Osteoblast (primary cell): ENCODE measurements at regions not wholly inside any gene's neighbourhood (a gene's known extent, or its start where the extent isn't known, plus 50 kb on each side); places are given as distances from the start of the nearest gene placed in this dataset.

Experiments used
- DNase-seq: peaks from one replicate; pipeline ENCODE4 v3.0.0; 2011; ENCODE audit warnings: low spot score, mixed read lengths; ENCODE audit not compliant: insufficient read length; ENCODE audit errors: missing footprints
- H2AFZ ChIP-seq: 2 replicates; pipeline ENCODE4 v1.6.0; 2011; ENCODE audit warnings: mild to moderate bottlenecking, low read length
- H3K27ac ChIP-seq: 2 replicates; pipeline ENCODE4 v1.5.1; 2011; ENCODE audit warnings: mild to moderate bottlenecking, low read depth, low read length, moderate library complexity
- H3K27me3 ChIP-seq: 2 replicates; pipeline ENCODE4 v1.6.0; 2012; ENCODE audit warnings: mild to moderate bottlenecking, control low read depth, inconsistent platforms, low read length, moderate library complexity; ENCODE audit not compliant: insufficient read depth
- H3K36me3 ChIP-seq: 2 replicates; pipeline ENCODE4 v1.5.1; 2011; ENCODE audit warnings: mild to moderate bottlenecking, low read length, control low read depth, moderate library complexity; ENCODE audit not compliant: insufficient read depth
- H3K4me1 ChIP-seq: 2 replicates; pipeline ENCODE4 v1.5.1; 2011; ENCODE audit warnings: mild to moderate bottlenecking, low read length, control low read depth, moderate library complexity; ENCODE audit not compliant: insufficient read depth
- H3K4me2 ChIP-seq: 2 replicates; pipeline ENCODE4 v1.6.0; 2011; ENCODE audit warnings: mild to moderate bottlenecking, low read length; ENCODE audit not compliant: insufficient read depth
- H3K4me3 ChIP-seq: fragments of 200-600 bp; sonication (generic); 3 replicates; pipeline ENCODE4 v1.5.1; 2012; ENCODE audit warnings: mild to moderate bottlenecking, low read length, inconsistent platforms; ENCODE audit not compliant: insufficient read depth
- H3K79me2 ChIP-seq: 2 replicates; pipeline ENCODE4 v1.6.0; 2012; ENCODE audit warnings: mild to moderate bottlenecking, low read length, control low read depth, inconsistent platforms; ENCODE audit not compliant: insufficient read depth
- H3K9me3 ChIP-seq: 2 replicates; pipeline ENCODE4 v1.5.1; 2011; ENCODE audit warnings: low read depth, low read length, control low read depth
- H4K20me1 ChIP-seq: 2 replicates; pipeline ENCODE4 v1.6.0; 2012; ENCODE audit warnings: mild to moderate bottlenecking, low read length, control low read depth; ENCODE audit not compliant: insufficient read depth
- TF ChIP-seq, protein P1 (sequence below): IDR thresholded peaks from 2 replicates; pipeline ENCODE4 v1.5.1; 2011; ENCODE audit warnings: mild to moderate bottlenecking, low read depth, low read length, moderate library complexity; ENCODE audit errors: extremely low read depth

DNA sequence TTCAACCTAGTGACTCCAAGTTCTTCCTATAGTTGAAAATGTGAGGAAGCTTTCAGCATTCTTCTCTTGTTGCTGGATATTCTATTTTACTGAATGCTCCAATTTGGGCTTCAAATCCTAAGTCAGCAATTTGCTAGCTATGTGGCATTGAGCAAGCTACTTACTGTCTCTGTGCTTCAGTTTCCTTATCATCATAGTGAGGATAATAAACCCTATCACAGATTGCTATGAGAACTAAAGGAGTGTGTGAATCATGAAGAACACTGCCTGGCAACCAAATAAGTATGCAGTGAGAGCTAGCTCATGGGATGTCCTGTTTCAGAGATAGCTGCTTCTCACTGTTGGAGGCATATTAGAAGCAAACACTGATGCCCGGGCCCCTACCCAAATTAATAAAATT, 163.8 kb upstream of the CDIN1 start:
- Histone ChIP-seq H3K4me1 (peaks cover 10% of the 10 kb centered on the region), H3K27ac (peak overlapping the region; percentile 58), H3K9me3 (no peaks in the 10 kb centered on the region), H4K20me1 (no peaks in the 10 kb centered on the region), H3K36me3 (no peaks in the 10 kb centered on the region), H3K27me3 (no peaks in the 10 kb centered on the region), H3K4me2 (no peak overlapping the region), H2AFZ (peak overlapping the region; percentile 43), H3K4me3 (no peak overlapping the region), H3K79me2 (no peaks in the 10 kb centered on the region)
- TF ChIP-seq, protein P1, sequence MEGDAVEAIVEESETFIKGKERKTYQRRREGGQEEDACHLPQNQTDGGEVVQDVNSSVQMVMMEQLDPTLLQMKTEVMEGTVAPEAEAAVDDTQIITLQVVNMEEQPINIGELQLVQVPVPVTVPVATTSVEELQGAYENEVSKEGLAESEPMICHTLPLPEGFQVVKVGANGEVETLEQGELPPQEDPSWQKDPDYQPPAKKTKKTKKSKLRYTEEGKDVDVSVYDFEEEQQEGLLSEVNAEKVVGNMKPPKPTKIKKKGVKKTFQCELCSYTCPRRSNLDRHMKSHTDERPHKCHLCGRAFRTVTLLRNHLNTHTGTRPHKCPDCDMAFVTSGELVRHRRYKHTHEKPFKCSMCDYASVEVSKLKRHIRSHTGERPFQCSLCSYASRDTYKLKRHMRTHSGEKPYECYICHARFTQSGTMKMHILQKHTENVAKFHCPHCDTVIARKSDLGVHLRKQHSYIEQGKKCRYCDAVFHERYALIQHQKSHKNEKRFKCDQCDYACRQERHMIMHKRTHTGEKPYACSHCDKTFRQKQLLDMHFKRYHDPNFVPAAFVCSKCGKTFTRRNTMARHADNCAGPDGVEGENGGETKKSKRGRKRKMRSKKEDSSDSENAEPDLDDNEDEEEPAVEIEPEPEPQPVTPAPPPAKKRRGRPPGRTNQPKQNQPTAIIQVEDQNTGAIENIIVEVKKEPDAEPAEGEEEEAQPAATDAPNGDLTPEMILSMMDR = no peak
- DNase-seq = peak; percentile 51

DNA sequence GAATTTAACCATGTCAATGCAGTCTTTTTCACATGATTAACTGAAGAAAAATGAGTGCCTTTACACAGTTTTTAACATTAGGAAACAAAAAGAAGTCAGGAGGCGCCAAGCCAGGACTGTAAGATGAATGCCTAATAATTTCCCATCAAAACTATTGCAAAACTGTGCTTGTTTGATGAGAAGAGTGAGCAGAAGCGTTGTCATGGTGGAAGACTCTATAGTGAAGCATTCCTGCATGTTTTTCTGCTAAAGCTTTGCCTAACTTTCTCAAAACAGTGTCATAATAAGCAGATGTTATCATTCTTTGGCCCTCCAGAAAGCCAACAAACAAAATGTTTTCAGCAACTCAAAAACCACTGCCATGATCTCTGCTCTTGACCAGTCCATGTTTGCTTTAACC, 156.8 kb upstream of the CDIN1 start:
- no peaks in the 10 kb centered on the region for H3K27me3 ChIP-seq
- no peaks in the 10 kb centered on the region for H3K79me2 ChIP-seq
- no peaks in the 10 kb centered on the region for H3K9me3 ChIP-seq
- H3K27ac ChIP-seq = no peak overlapping the region
- TF ChIP-seq, protein P1 = no peak
- no peak for DNase-seq
- H3K4me1 ChIP-seq = peaks cover 3% of the 10 kb centered on the region
- no peaks in the 10 kb centered on the region for H3K36me3 ChIP-seq
- no peaks in the 10 kb centered on the region for H4K20me1 ChIP-seq
- H3K4me2 ChIP-seq = no peak overlapping the region
- H2AFZ ChIP-seq = no peak overlapping the region
- no peak overlapping the region for H3K4me3 ChIP-seq

DNA sequence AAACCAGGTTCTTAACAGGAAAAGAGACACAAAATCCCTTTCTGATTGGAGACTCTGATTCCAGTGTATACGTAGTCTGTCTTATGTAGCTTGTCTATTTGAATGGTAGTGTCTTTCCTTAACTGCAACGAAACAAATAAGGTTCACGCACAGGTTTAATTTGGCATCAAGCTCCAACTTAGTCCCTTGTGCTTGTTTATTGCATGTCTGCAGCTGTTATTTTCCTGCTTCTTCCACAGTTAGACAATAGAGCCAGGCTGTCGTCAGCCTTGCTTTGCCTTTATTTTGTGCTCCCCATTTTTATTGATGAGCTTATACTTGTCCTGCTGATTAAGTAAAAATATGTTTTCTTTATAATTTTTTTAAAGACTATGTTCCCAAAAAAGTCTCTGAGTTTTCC, 152.7 kb upstream of the CDIN1 start:
- Histone ChIP-seq H3K4me3 (no peak overlapping the region), H3K79me2 (no peaks in the 10 kb centered on the region), H3K4me1 (peaks cover 41% of the 10 kb centered on the region), H3K36me3 (no peaks in the 10 kb centered on the region), H2AFZ (no peak overlapping the region), H3K27me3 (no peaks in the 10 kb centered on the region), H3K9me3 (no peaks in the 10 kb centered on the region), H3K4me2 (no peak overlapping the region), H3K27ac (no peak overlapping the region), H4K20me1 (no peaks in the 10 kb centered on the region)
- no peak for DNase-seq
- TF ChIP-seq, protein P1 = no peak

DNA sequence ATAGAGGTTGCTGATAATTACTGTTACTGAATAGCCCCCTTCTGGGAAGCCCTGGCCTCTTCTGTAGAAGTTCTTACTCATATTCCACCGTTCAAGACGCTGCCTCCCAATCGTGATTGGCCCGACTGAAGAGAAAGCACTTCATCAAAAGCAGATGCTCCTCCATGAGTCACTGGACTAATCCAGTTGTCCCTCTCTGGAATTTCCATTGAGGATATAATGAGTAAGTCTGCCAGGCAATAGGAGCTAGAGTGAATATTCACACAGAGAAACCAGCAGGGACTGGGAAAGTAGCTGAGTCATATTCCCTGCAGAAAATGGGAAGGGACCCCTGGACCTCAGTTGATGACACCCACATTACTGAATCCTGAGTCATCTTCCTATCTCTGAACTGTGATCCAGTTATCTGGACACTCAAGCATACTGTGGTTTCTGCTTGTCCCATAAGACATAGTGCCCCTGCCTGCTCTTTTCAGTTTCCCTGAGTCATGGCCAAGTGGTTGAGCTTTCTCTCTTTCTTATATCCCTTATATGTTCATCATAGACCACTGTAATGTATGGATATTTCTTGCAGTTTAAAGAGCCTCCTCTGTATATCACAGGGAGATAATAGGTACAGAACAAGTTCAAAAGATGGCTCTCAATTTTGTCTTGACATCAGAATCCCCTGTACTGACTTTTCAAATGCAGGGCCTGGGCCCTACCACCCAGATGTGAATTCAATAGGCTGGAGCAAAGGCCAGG, 151.2 kb upstream of the CDIN1 start:
- H2AFZ ChIP-seq = no peak overlapping the region
- H3K4me3 ChIP-seq = no peak overlapping the region
- DNase-seq = peak; percentile 80
- peak overlapping the region; percentile 47 for H3K4me2 ChIP-seq
- no peaks in the 10 kb centered on the region for H4K20me1 ChIP-seq
- H3K36me3 ChIP-seq = no peaks in the 10 kb centered on the region
- peak overlapping the region; percentile 89 for H3K27ac ChIP-seq
- no peaks in the 10 kb centered on the region for H3K9me3 ChIP-seq
- TF ChIP-seq, protein P1 = no peak
- no peaks in the 10 kb centered on the region for H3K79me2 ChIP-seq
- peaks cover 50% of the 10 kb centered on the region for H3K4me1 ChIP-seq
- no peaks in the 10 kb centered on the region for H3K27me3 ChIP-seq
